HG03354 (cell line): ENCODE measurements at regions not wholly inside any gene's neighbourhood (a gene's known extent, or its start where the extent isn't known, plus 50 kb on each side); places are given as distances from the start of the nearest gene placed in this dataset.

Experiments used
- ATAC-seq: cut with Tn5 transposase; IDR thresholded peaks from one replicate; pipeline ENCODE4 v1.9.1; 2021; ENCODE audit warnings: mild to moderate bottlenecking; ENCODE audit not compliant: unreplicated experiment, poor library complexity, severe bottlenecking

- no peak for ATAC-seq
These were observed 207.3 kb downstream of the TUSC7 start for GRCh38 chr3:116916836-116917235.

- ATAC-seq = no peak
These were observed 211.4 kb downstream of the TUSC7 start for GRCh38 chr3:116920826-116921610.

- ATAC-seq = no peak
These were observed 218.3 kb downstream of the TUSC7 start for GRCh38 chr3:116927918-116928317.

DNA sequence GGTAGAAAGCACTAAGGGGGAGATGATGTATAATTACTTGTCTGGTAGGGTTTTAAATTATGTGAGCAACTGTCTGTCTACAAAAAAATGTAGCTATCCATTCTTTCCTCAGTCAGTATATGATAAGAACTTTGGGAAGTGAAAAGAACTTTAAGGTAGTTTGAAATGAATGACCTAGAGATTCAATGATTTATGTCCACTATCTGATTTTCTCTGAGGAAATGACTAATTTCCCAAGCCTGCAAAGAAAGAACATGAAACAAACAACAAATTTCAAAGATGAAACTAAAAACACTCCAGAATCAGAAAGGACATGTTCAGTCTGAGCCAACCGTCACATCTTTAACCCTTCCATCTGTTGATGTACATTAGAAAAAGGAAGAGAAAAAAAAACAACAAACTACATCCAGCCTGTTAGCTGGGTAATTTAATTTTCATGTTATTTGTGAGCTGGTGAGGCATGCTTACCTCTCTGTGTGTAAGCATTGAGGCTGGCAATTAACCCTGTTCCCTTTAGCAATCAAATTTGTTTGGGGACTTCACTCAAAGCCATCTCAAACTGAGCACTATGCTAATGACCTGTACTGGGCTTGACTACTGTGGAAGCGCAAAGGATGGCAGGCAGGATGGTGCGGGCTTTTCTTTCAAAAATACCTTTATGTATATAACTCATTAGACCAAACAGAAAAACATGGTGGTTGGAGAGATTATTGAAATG lies 220.1 kb downstream of the TUSC7 start:
- no peak for ATAC-seq

DNA sequence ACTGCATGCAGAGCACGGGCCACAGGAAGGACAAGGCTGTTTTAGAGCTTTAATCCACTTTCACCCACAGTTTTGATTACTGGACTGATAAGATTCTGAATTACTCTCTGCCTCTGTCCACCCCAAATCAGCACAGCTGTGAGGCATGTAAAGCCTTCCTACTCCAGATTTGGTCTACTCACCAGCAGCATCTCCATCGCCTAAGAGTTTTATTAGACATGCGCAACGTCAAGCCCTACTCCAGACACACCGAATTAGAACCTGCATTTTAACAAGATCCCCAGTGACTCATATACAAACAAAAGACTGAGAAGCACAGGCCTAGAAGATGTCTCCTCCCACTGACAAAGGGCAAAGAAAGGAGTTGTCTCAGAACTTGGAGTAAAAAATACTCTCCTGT lies 221.2 kb downstream of the TUSC7 start:
- ATAC-seq = no peak

DNA sequence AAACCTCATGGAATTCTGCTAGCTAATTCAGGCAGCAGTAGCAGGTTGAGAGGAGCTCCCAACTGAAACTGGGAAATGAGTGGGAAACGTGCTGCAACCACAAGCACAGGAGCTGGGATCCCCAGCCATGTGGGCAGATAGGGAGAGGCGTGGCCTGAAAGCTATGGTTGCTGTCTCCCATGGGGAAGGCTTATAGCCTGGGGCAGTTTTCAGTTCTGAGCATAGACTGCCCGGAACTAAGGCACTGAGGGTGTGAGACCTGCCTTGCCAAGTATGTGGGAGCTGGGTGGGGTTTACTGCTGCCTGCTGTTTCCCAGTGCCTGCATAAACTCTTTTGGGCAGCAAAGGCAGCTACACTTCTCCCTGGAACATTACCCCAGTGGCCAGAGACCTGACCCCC lies 229.5 kb downstream of the TUSC7 start:
- no peak for ATAC-seq

DNA sequence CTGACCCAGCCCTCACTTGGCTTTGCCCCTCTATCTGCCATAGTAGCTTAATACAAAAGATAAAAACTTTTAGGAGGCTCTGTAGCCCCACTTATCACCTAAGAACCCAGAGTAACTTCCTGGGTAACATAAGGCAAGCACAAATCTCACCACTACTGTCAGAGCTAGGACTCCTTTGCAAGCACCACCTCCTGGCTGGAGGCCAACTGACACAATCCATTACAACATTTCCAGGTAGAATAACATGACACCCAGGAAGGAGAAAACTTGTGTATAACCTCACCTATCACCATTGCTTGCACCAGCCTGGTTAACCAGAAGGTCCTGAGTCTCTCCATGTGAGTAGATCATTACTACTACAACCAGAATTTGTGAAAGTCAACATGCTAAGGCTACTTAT lies 230.0 kb downstream of the TUSC7 start:
- ATAC-seq = no peak

GRCh38 chr3:116940719-116941118 lies 231.1 kb downstream of the TUSC7 start:
- no peak for ATAC-seq

GRCh38 chr3:116946376-116946775 lies 236.8 kb downstream of the TUSC7 start:
- ATAC-seq = no peak

DNA sequence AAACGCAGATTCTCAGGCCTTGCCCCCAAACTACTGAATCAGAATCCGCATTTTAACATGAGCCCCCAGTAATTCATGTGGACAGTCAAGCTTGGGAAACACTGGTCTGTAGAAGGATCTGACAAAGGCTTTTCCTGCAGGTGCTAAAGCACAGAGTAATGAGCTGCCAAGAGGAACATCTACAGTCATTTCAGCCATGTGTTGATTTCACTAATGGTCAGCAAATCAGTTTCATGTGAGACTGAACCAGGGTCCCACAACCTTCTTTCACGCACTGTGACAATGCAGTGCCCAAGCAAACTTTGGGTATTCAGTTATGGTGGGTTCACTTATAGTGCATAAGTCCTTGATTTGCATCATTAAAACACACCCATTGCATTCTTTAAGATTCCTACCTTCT lies 237.6 kb downstream of the TUSC7 start:
- no peak for ATAC-seq

DNA sequence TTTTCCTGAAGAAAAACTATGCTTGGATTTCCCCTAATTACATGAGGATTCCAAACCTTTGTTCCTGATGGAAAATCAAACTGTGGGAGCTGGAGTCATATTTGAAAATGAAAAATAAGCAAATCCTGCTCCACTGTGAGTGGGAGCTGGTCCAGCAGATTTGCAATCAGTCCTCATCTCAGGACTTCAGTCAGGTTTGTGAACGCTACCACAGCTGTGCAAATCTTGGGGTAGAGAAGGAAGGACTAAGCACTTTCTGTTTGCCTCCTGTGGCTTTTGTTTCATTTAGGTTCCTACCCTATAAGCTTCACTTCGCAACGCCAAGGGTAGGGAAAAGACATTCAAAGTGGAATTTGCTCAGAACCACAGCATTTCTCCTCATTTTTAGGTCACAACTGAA lies 238.2 kb downstream of the TUSC7 start:
- no peak for ATAC-seq

DNA sequence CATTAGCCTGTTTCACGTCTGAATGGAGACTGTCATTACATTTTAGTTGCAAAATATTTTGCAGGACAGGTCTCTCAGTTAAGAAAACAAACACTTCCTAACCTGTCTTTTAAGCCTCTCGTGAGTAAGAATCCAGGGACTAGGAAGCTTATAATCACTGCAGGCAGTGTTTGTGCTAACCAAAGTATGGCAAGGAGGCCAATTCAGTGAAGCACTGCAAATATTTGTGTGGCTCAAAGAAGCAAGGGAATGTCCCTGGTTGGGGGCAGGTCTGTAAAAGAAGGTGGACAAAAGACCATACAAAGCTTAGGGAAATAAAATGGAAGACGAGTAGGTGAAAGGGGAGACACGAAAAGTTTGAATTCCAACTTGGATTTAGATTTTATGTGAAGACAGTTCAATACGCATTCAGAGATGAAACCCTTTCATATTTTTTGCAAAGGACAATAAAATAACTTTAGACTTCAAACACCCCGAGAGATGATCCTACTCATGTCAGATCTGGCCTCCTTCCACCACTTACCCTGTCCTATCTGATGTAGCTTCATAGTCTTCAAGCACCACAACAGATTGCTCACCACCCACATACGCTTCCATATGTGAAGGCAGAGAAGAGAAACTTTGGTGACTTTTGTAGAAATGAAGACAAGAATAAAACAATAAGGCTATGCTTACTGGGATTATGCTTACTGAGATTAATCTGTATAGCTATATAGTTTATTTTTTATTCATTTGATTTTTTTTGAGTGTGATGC lies 240.9 kb downstream of the TUSC7 start:
- no peak for ATAC-seq

DNA sequence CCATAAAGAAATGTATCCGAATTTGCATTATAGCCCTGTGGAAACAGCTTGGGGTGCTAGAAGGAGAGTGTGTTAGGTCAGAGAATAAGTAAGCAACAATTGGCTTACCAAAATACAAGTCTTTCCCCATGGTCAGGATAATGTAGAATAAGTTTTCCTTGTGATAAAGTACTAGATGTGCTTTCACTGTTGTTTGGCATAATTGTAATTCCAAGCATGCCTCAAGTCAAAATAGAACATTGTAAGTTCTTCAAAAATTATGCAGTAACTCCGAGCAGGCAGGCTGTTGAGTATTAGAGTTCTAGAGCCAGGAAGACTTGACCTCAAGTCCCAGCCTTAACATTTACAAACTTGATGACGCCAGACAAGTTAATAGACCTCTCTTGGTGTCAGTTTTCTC lies 242.0 kb downstream of the TUSC7 start:
- no peak for ATAC-seq

- ATAC-seq = no peak
These were observed 248.7 kb downstream of the TUSC7 start for GRCh38 chr3:116958291-116958690.

- no peak for ATAC-seq
These were observed 251.5 kb downstream of the TUSC7 start for GRCh38 chr3:116961106-116961505.

GRCh38 chr3:116963802-116964201 lies 254.2 kb downstream of the TUSC7 start:
- ATAC-seq = no peak

GRCh38 chr3:116966649-116967048 lies 257.1 kb downstream of the TUSC7 start:
- no peak for ATAC-seq

- no peak for ATAC-seq
These were observed 259.6 kb downstream of the TUSC7 start for GRCh38 chr3:116969135-116969534.

- no peak for ATAC-seq
These were observed 260.1 kb downstream of the TUSC7 start for GRCh38 chr3:116969646-116970045.

GRCh38 chr3:116971531-116971930 lies 262.0 kb downstream of the TUSC7 start:
- no peak for ATAC-seq

GRCh38 chr3:116974702-116975101 lies 265.1 kb downstream of the TUSC7 start:
- ATAC-seq = no peak
